IPS-18a (cell line): ENCODE measurements at regions not wholly inside any gene's neighbourhood (a gene's known extent, or its start where the extent isn't known, plus 50 kb on each side); places are given as distances from the start of the nearest gene placed in this dataset.

ENCODE experiments used
- H3K27ac ChIP-seq: one replicate; pipeline ENCODE4 v1.5.1; 2013; ENCODE audit warnings: low read length
- H3K27me3 ChIP-seq: one replicate; pipeline ENCODE4 v1.6.1; 2013; ENCODE audit warnings: mild to moderate bottlenecking, low read length; ENCODE audit not compliant: control insufficient read depth, insufficient read depth
- H3K36me3 ChIP-seq: one replicate; pipeline ENCODE4 v1.6.1; 2013; ENCODE audit warnings: low read depth, low read length; ENCODE audit not compliant: control insufficient read depth
- H3K4me1 ChIP-seq: one replicate; pipeline ENCODE4 v1.6.1; 2013; ENCODE audit warnings: low read depth, low read length; ENCODE audit not compliant: control insufficient read depth
- H3K4me3 ChIP-seq: one replicate; pipeline ENCODE4 v1.5.1; 2013; ENCODE audit warnings: low read length
- H3K9ac ChIP-seq: one replicate; pipeline ENCODE4 v1.6.1; 2013; ENCODE audit warnings: mild to moderate bottlenecking, low read length, moderate library complexity
- H3K9me3 ChIP-seq: one replicate; pipeline ENCODE4 v1.6.1; 2013; ENCODE audit warnings: low read depth, low read length; ENCODE audit not compliant: control insufficient read depth

- Histone ChIP-seq H3K27me3 (no peaks in the 10 kb centered on the region), H3K4me3 (no peak overlapping the region), H3K27ac (no peak overlapping the region), H3K9ac (no peak overlapping the region), H3K9me3 (no peaks in the 10 kb centered on the region), H3K36me3 (no peaks in the 10 kb centered on the region), H3K4me1 (peaks cover 22% of the 10 kb centered on the region)
These were observed 98.5 kb downstream of the RASSF10 start for GRCh38 chr11:13107544-13108044.

GRCh38 chr11:13108416-13108815, 99.3 kb downstream of the RASSF10 start:
- Histone ChIP-seq H3K9me3 (no peaks in the 10 kb centered on the region), H3K36me3 (no peaks in the 10 kb centered on the region), H3K4me1 (peaks cover 14% of the 10 kb centered on the region), H3K27me3 (no peaks in the 10 kb centered on the region), H3K27ac (no peak overlapping the region), H3K4me3 (no peak overlapping the region), H3K9ac (no peak overlapping the region)

GRCh38 chr11:13109616-13110015, 100.5 kb downstream of the RASSF10 start:
- Histone ChIP-seq H3K27ac (no peak overlapping the region), H3K9me3 (no peaks in the 10 kb centered on the region), H3K4me3 (no peak overlapping the region), H3K36me3 (no peaks in the 10 kb centered on the region), H3K27me3 (no peaks in the 10 kb centered on the region), H3K9ac (no peak overlapping the region), H3K4me1 (peaks cover 16% of the 10 kb centered on the region)

DNA sequence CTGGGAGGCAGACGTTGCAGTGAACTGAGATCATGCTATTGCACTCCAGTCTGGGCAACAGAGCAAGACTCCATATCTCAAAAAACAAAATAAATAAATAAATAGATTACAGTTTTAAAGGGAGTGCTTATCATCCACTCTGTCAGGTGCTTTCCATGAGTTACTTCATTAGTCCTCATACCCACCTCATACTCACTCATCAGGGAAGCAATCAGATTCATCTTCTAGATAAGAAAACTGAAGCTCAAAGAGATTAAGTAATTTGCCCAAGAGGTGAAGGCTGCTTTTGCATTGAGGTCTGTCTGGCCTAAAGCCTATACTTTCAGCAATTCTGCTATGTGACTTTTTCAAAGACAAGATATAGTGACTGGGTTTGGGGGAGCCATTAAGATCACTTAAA, 101.0 kb downstream of the RASSF10 start:
- no peak overlapping the region for H3K9ac ChIP-seq
- H3K36me3 ChIP-seq: no peaks in the 10 kb centered on the region
- no peaks in the 10 kb centered on the region for H3K9me3 ChIP-seq
- no peak overlapping the region for H3K27ac ChIP-seq
- H3K4me3 ChIP-seq: no peak overlapping the region
- H3K4me1 ChIP-seq: peaks cover 19% of the 10 kb centered on the region
- H3K27me3 ChIP-seq: no peaks in the 10 kb centered on the region

DNA sequence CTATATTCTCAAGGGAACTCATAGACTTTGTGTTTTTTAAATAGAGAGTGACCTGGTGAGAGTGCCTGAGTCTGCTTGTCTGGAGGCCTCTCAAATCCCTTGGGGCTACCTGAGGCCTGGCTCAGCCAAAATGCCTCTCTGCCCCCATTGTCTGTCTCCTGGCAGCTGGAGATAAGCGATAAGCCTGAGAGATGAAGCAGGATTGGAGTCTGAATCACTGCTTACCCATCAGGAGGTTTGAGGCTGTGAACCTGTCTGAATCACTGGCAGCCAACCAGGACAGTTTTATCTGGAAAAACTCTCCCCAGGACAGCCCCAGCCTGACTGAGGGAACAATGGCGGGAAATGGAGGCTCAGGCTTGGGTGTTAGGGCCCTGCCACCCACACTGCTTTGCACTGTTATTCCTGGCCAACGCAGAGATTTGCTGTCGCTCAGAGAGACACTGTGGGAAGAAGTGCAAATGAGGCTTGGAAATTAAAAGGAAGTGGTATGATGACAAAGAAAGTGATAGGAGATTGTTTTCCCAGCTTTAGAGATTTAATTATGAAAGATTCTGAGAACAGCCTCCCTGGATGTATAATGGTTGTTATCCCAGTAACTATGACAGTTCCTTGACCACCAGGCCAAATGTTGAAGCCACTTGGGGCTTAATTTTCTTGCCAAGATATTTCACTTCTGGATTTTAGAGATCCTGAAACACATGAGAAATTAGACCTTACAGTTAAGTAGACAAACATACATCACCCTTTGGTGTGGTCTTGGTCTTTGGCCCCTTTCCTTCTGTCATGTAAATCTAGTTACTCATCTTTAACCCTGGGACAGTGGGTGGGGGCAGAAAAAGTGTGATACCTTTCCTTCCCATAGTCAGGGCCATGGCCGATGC, 102.1 kb downstream of the RASSF10 start:
- H3K9me3 ChIP-seq: no peaks in the 10 kb centered on the region
- no peak overlapping the region for H3K4me3 ChIP-seq
- H3K4me1 ChIP-seq: peaks cover 19% of the 10 kb centered on the region
- no peak overlapping the region for H3K27ac ChIP-seq
- H3K36me3 ChIP-seq: no peaks in the 10 kb centered on the region
- H3K27me3 ChIP-seq: no peaks in the 10 kb centered on the region
- no peak overlapping the region for H3K9ac ChIP-seq

DNA sequence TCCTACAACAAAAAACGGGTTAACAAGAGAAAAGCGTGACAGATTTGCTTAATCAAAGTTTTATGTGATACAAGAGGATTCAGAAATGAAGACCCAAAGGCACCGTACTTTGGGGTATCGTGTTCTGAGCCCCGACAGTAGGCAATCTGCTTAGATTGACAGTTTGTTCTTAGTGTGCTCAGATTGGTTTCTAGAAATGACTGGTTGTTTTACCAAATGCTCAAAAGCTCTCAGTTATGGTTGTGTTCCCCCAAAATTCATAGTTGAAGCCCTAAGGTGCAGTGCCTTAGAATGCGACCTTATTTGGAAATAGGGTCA, 102.7 kb downstream of the RASSF10 start:
- Histone ChIP-seq H3K27ac (no peak overlapping the region), H3K36me3 (no peaks in the 10 kb centered on the region), H3K4me1 (peaks cover 19% of the 10 kb centered on the region), H3K9me3 (no peaks in the 10 kb centered on the region), H3K9ac (no peak overlapping the region), H3K4me3 (no peak overlapping the region), H3K27me3 (no peaks in the 10 kb centered on the region)

GRCh38 chr11:13114566-13115379, 105.7 kb downstream of the RASSF10 start:
- Histone ChIP-seq H3K27ac (no peak overlapping the region), H3K9me3 (no peaks in the 10 kb centered on the region), H3K4me1 (peaks cover 19% of the 10 kb centered on the region), H3K9ac (peak overlapping the region; percentile 20), H3K27me3 (no peaks in the 10 kb centered on the region), H3K36me3 (no peaks in the 10 kb centered on the region), H3K4me3 (no peak overlapping the region)

GRCh38 chr11:13115380-13115675, 106.2 kb downstream of the RASSF10 start:
- Histone ChIP-seq H3K27ac (no peak overlapping the region), H3K4me1 (peaks cover 22% of the 10 kb centered on the region), H3K27me3 (no peaks in the 10 kb centered on the region), H3K36me3 (no peaks in the 10 kb centered on the region), H3K9me3 (no peaks in the 10 kb centered on the region), H3K9ac (no peak overlapping the region), H3K4me3 (no peak overlapping the region)

GRCh38 chr11:13116491-13116890, 107.4 kb downstream of the RASSF10 start:
- Histone ChIP-seq H3K27me3 (no peaks in the 10 kb centered on the region), H3K9ac (no peak overlapping the region), H3K9me3 (no peaks in the 10 kb centered on the region), H3K27ac (no peak overlapping the region), H3K4me1 (peaks cover 19% of the 10 kb centered on the region), H3K4me3 (no peak overlapping the region), H3K36me3 (no peaks in the 10 kb centered on the region)

- Histone ChIP-seq H3K9ac (no peak overlapping the region), H3K9me3 (peaks cover under 1% of the 10 kb centered on the region), H3K27me3 (no peaks in the 10 kb centered on the region), H3K27ac (no peak overlapping the region), H3K4me1 (peaks cover 16% of the 10 kb centered on the region), H3K4me3 (no peak overlapping the region), H3K36me3 (no peaks in the 10 kb centered on the region)
These were observed 108.2 kb downstream of the RASSF10 start for GRCh38 chr11:13117344-13117743.

GRCh38 chr11:13118194-13118593, 109.1 kb downstream of the RASSF10 start:
- Histone ChIP-seq H3K9me3 (peaks cover 7% of the 10 kb centered on the region), H3K9ac (no peak overlapping the region), H3K4me3 (no peak overlapping the region), H3K36me3 (no peaks in the 10 kb centered on the region), H3K27ac (no peak overlapping the region), H3K4me1 (peaks cover 16% of the 10 kb centered on the region), H3K27me3 (no peaks in the 10 kb centered on the region)
